ENCODE measurements at regions not wholly inside any gene's neighbourhood (a gene's known extent, or its start where the extent isn't known, plus 50 kb on each side); places are given as distances from the start of the nearest gene placed in this dataset.

DNA sequence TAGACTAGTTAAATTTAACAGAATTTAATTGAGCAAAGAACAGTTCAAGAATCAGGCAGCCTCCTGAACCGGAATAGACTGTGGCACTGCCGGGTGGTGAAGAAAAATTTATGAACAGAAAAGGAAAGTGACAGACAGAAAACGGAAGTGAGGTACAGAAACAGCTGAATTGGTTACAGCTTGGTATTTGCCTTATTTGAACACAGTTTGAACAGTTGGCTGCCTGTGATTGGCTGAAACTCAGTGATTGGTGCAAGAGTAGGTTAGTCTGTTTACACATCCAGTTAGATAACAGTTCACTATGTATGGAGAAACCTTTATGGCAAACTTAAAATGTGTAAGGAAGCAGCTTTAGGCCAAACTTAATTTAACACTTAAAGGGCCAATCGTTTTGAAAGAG lies 116.0 kb upstream of the CITED2 start (continued):
- TF ChIP-seq CC2D1A (IDR thresholded peaks at IDR 0.05), result peak; percentile 98
- peak; percentile 85 for TF ChIP-seq SPI1 (IDR thresholded peaks at IDR 0.05; ENCODE audit: borderline replicate concordance, low read depth, low read length)
- TF ChIP-seq OTX1 (CRISPR knock-in tag; IDR thresholded peaks at IDR 0.05), result no peak
- TF ChIP-seq SLC30A9 (CRISPR knock-in tag; IDR thresholded peaks at IDR 0.05), result no peak
- TF ChIP-seq SRSF1 (IDR thresholded peaks at IDR 0.05; ENCODE audit: low read depth, low read length), result no peak
- TF ChIP-seq SMARCA4 (IDR thresholded peaks at IDR 0.05), result peak; percentile 26; the same call in 1 of the 2 replicates
- TF ChIP-seq MXI1 (IDR thresholded peaks at IDR 0.05; ENCODE audit: low read depth, low read length), result no peak
- TF ChIP-seq, protein P1, sequence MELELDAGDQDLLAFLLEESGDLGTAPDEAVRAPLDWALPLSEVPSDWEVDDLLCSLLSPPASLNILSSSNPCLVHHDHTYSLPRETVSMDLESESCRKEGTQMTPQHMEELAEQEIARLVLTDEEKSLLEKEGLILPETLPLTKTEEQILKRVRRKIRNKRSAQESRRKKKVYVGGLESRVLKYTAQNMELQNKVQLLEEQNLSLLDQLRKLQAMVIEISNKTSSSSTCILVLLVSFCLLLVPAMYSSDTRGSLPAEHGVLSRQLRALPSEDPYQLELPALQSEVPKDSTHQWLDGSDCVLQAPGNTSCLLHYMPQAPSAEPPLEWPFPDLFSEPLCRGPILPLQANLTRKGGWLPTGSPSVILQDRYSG (tag; conservative IDR thresholded peaks at IDR 0.05; ENCODE audit: low read depth), result no peak
- TF ChIP-seq, protein P2, sequence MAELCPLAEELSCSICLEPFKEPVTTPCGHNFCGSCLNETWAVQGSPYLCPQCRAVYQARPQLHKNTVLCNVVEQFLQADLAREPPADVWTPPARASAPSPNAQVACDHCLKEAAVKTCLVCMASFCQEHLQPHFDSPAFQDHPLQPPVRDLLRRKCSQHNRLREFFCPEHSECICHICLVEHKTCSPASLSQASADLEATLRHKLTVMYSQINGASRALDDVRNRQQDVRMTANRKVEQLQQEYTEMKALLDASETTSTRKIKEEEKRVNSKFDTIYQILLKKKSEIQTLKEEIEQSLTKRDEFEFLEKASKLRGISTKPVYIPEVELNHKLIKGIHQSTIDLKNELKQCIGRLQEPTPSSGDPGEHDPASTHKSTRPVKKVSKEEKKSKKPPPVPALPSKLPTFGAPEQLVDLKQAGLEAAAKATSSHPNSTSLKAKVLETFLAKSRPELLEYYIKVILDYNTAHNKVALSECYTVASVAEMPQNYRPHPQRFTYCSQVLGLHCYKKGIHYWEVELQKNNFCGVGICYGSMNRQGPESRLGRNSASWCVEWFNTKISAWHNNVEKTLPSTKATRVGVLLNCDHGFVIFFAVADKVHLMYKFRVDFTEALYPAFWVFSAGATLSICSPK (IDR thresholded peaks at IDR 0.05; ENCODE audit: borderline replicate concordance), result no peak
- no peak for TF ChIP-seq TFE3 (CRISPR knock-in tag; IDR thresholded peaks at IDR 0.05)
- no peak for TF ChIP-seq U2AF1 (optimal IDR thresholded peaks at IDR 0.05; ENCODE audit: low read depth, low read length)
- TF ChIP-seq TRIM24 (IDR thresholded peaks at IDR 0.05), result peak in 1 of 2 experiments; percentile 67; a peak in 1 of 4 replicates
- TF ChIP-seq, protein P3, sequence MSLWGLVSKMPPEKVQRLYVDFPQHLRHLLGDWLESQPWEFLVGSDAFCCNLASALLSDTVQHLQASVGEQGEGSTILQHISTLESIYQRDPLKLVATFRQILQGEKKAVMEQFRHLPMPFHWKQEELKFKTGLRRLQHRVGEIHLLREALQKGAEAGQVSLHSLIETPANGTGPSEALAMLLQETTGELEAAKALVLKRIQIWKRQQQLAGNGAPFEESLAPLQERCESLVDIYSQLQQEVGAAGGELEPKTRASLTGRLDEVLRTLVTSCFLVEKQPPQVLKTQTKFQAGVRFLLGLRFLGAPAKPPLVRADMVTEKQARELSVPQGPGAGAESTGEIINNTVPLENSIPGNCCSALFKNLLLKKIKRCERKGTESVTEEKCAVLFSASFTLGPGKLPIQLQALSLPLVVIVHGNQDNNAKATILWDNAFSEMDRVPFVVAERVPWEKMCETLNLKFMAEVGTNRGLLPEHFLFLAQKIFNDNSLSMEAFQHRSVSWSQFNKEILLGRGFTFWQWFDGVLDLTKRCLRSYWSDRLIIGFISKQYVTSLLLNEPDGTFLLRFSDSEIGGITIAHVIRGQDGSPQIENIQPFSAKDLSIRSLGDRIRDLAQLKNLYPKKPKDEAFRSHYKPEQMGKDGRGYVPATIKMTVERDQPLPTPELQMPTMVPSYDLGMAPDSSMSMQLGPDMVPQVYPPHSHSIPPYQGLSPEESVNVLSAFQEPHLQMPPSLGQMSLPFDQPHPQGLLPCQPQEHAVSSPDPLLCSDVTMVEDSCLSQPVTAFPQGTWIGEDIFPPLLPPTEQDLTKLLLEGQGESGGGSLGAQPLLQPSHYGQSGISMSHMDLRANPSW (CRISPR knock-in tag; IDR thresholded peaks at IDR 0.05), result no peak

Measured in K562 (cell line).